MM.1S (cell line): ENCODE measurements at regions not wholly inside any gene's neighbourhood (a gene's known extent, or its start where the extent isn't known, plus 50 kb on each side); places are given as distances from the start of the nearest gene placed in this dataset.

ENCODE experiments used
- DNase-seq: peaks from one replicate; pipeline ENCODE4 v3.0.0-alpha.2; 2015
- H2AFZ ChIP-seq: fragments of 300-600 bp; sonication (generic); 2 replicates; pipeline ENCODE4 v1.6.0; 2016; ENCODE audit warnings: antibody characterized with exemption, low read length
- H3F3A ChIP-seq: fragments of 300-600 bp; sonication (generic); 2 replicates; pipeline ENCODE4 v1.6.1; 2016; ENCODE audit warnings: mild to moderate bottlenecking, antibody characterized with exemption, low read length, moderate library complexity, mixed read lengths; ENCODE audit not compliant: insufficient read depth
- H3K27ac ChIP-seq: fragments of 300-600 bp; sonication (generic); 2 replicates; pipeline ENCODE4 v1.5.1; 2016; ENCODE audit warnings: mild to moderate bottlenecking, low read length
- H3K27me3 ChIP-seq: fragments of 300-600 bp; sonication (generic); replicated peaks from 2 replicates; pipeline ENCODE4 v1.6.0; 2016; ENCODE audit warnings: low read length; ENCODE audit not compliant: insufficient read depth
- H3K36me3 ChIP-seq: fragments of 300-600 bp; sonication (generic); replicated peaks from 2 replicates; pipeline ENCODE4 v1.6.1; 2016; ENCODE audit warnings: mild to moderate bottlenecking, low read length, mixed read lengths; ENCODE audit not compliant: insufficient read depth
- H3K4me1 ChIP-seq: fragments of 300-600 bp; sonication (generic); 2 replicates; pipeline ENCODE4 v1.6.1; 2016; ENCODE audit warnings: low read length, mixed read lengths
- H3K4me2 ChIP-seq: fragments of 300-600 bp; sonication (generic); 2 replicates; pipeline ENCODE4 v1.6.0; 2016; ENCODE audit warnings: low read depth, low read length
- H3K4me3 ChIP-seq: fragments of 300-600 bp; sonication (generic); 2 replicates; pipeline ENCODE4 v1.5.1; 2016; ENCODE audit warnings: low read length, mixed read lengths
- H3K79me2 ChIP-seq: fragments of 300-600 bp; sonication (generic); 2 replicates; pipeline ENCODE4 v1.6.1; 2016; ENCODE audit warnings: mixed run types, low read length, mixed read lengths
- H3K9ac ChIP-seq: fragments of 300-600 bp; sonication (generic); 2 replicates; pipeline ENCODE4 v1.6.1; 2016; ENCODE audit warnings: low read length, mixed read lengths
- H3K9me2 ChIP-seq: fragments of 300-600 bp; sonication (generic); replicated peaks from 2 replicates; pipeline ENCODE4 v1.6.1; 2016; ENCODE audit warnings: mild to moderate bottlenecking, low read length, mixed read lengths; ENCODE audit not compliant: insufficient read depth
- H3K9me3 ChIP-seq: fragments of 300-600 bp; sonication (generic); replicated peaks from 2 replicates; pipeline ENCODE4 v1.6.1; 2016; ENCODE audit warnings: mild to moderate bottlenecking, low read length, mixed read lengths; ENCODE audit not compliant: insufficient read depth
- H4K20me1 ChIP-seq: fragments of 300-600 bp; sonication (generic); 2 replicates; pipeline ENCODE4 v1.6.1; 2016; ENCODE audit warnings: mild to moderate bottlenecking, low read length, moderate library complexity, mixed read lengths; ENCODE audit not compliant: insufficient read depth
- CTCF ChIP-seq: fragments of 300-600 bp; sonication (generic); IDR thresholded peaks from 2 replicates; pipeline ENCODE4 v1.5.1; 2016; ENCODE audit warnings: antibody characterized with exemption, low read length, mixed read lengths
- EZH2 ChIP-seq: fragments of 300-600 bp; sonication (generic); optimal IDR thresholded peaks from 2 replicates; pipeline ENCODE3; 2017; ENCODE audit warnings: low read depth, mild to moderate bottlenecking, antibody characterized with exemption, low read length, mixed read lengths
- EZH2phosphoT487 ChIP-seq: fragments of 300-600 bp; sonication (generic); IDR thresholded peaks from 2 replicates; pipeline ENCODE4 v1.6.1; 2018; ENCODE audit warnings: antibody characterized with exemption, low read length

GRCh38 chrX:124726881-124727280 is 380.5 kb downstream of the SH2D1A start:
- Histone ChIP-seq H3K36me3 (no peaks in the 10 kb centered on the region), H4K20me1 (no peaks in the 10 kb centered on the region), H3K4me2 (0 out of 2 replicates have a peak overlapping the region, but pooled peaks have one; percentile 2), H3K27me3 (no peaks in the 10 kb centered on the region), H3K27ac (peak overlapping the region; percentile 51; the same call in 1 of the 2 replicates), H3K4me3 (no peak overlapping the region), H3K9ac (no peak overlapping the region), H3F3A (no peaks in the 10 kb centered on the region), H3K9me3 (no peaks in the 10 kb centered on the region), H3K79me2 (no peaks in the 10 kb centered on the region), H3K9me2 (no peaks in the 10 kb centered on the region), H2AFZ (no peak overlapping the region), H3K4me1 (peaks cover 22% of the 10 kb centered on the region)
- no peak for TF ChIP-seq EZH2
- TF ChIP-seq EZH2phosphoT487: no peak
- no peak for TF ChIP-seq CTCF
- DNase-seq: no peak

GRCh38 chrX:124736553-124737270 is 390.3 kb downstream of the SH2D1A start:
- no peaks in the 10 kb centered on the region for H3K9me3 ChIP-seq
- peak overlapping the region; percentile 27; the same call in 1 of the 2 replicates for H3K4me2 ChIP-seq
- no peaks in the 10 kb centered on the region for H3K27me3 ChIP-seq
- no peaks in the 10 kb centered on the region for H3K4me1 ChIP-seq
- no peaks in the 10 kb centered on the region for H4K20me1 ChIP-seq
- H3K4me3 ChIP-seq: no peak overlapping the region
- no peaks in the 10 kb centered on the region for H3F3A ChIP-seq
- no peaks in the 10 kb centered on the region for H3K79me2 ChIP-seq
- no peak overlapping the region for H3K27ac ChIP-seq
- H2AFZ ChIP-seq: peak overlapping the region; percentile 27; the same call in 1 of the 2 replicates
- no peaks in the 10 kb centered on the region for H3K36me3 ChIP-seq
- DNase-seq: peak; percentile 37
- no peaks in the 10 kb centered on the region for H3K9me2 ChIP-seq
- TF ChIP-seq CTCF (no peak), EZH2 (no peak), EZH2phosphoT487 (no peak)
- H3K9ac ChIP-seq: no peak overlapping the region

GRCh38 chrX:124737771-124738170 is 391.4 kb downstream of the SH2D1A start:
- no peak overlapping the region for H3K9ac ChIP-seq

More at GRCh38 chrX:124737771-124738170, 391.4 kb downstream of the SH2D1A start:
- no peak for DNase-seq
- Histone ChIP-seq H3K4me1 (no peaks in the 10 kb centered on the region), H2AFZ (no peak overlapping the region), H3K4me3 (no peak overlapping the region), H4K20me1 (no peaks in the 10 kb centered on the region), H3F3A (no peaks in the 10 kb centered on the region), H3K27me3 (no peaks in the 10 kb centered on the region), H3K79me2 (no peaks in the 10 kb centered on the region), H3K9me3 (no peaks in the 10 kb centered on the region), H3K4me2 (no peak overlapping the region), H3K9me2 (no peaks in the 10 kb centered on the region), H3K36me3 (no peaks in the 10 kb centered on the region), H3K27ac (no peak overlapping the region)
- TF ChIP-seq EZH2phosphoT487 (no peak), CTCF (no peak), EZH2 (no peak)
